ENCODE measurements at regions not wholly inside any gene's neighbourhood (a gene's known extent, or its start where the extent isn't known, plus 50 kb on each side); places are given as distances from the start of the nearest gene placed in this dataset.

GRCh38 chr15:62532367-62532766 lies 367.3 kb upstream of the C2CD4B start:
- TF ChIP-seq CTCF (IDR thresholded peaks at IDR 0.05), result no peak
- H3K36me3 Mint-ChIP-seq (ENCODE audit: low read depth), result no peaks in the 10 kb centered on the region
- peaks cover 6% of the 10 kb centered on the region for H3K4me1 Mint-ChIP-seq (ENCODE audit: low read depth)
- peaks cover 4% of the 10 kb centered on the region for H3K9me3 Mint-ChIP-seq (ENCODE audit: low read depth)
- no peak for DNase-seq (ENCODE audit: low spot score)
- H3K4me3 Mint-ChIP-seq (ENCODE audit: unreplicated experiment), result no peak overlapping the region
- no peaks in the 10 kb centered on the region for H3K27me3 Mint-ChIP-seq (ENCODE audit: low read depth)
- H3K27ac Mint-ChIP-seq (ENCODE audit: unreplicated experiment), result no peak overlapping the region

GRCh38 chr15:62533687-62534086 lies 368.6 kb upstream of the C2CD4B start:
- Mint-ChIP-seq H3K36me3 (ENCODE audit: low read depth) (no peaks in the 10 kb centered on the region), H3K4me1 (ENCODE audit: low read depth) (peaks cover 6% of the 10 kb centered on the region), H3K27me3 (ENCODE audit: low read depth) (no peaks in the 10 kb centered on the region), H3K27ac (ENCODE audit: unreplicated experiment) (no peak overlapping the region), H3K9me3 (ENCODE audit: low read depth) (peaks cover 4% of the 10 kb centered on the region), H3K4me3 (ENCODE audit: unreplicated experiment) (no peak overlapping the region)
- TF ChIP-seq CTCF (IDR thresholded peaks at IDR 0.05), result no peak
- no peak for DNase-seq (ENCODE audit: low spot score)

GRCh38 chr15:62534996-62535395 lies 369.9 kb upstream of the C2CD4B start:
- H3K27me3 Mint-ChIP-seq (ENCODE audit: low read depth), result no peaks in the 10 kb centered on the region
- peaks cover 4% of the 10 kb centered on the region for H3K9me3 Mint-ChIP-seq (ENCODE audit: low read depth)
- H3K27ac Mint-ChIP-seq (ENCODE audit: unreplicated experiment), result no peak overlapping the region
- no peak for DNase-seq (ENCODE audit: low spot score)
- no peaks in the 10 kb centered on the region for H3K36me3 Mint-ChIP-seq (ENCODE audit: low read depth)
- peaks cover 6% of the 10 kb centered on the region for H3K4me1 Mint-ChIP-seq (ENCODE audit: low read depth)
- H3K4me3 Mint-ChIP-seq (ENCODE audit: unreplicated experiment), result no peak overlapping the region
- no peak for TF ChIP-seq CTCF (IDR thresholded peaks at IDR 0.05)

- DNase-seq (ENCODE audit: low spot score), result no peak
- Mint-ChIP-seq H3K9me3 (ENCODE audit: low read depth) (no peaks in the 10 kb centered on the region), H3K4me3 (ENCODE audit: unreplicated experiment) (no peak overlapping the region), H3K4me1 (ENCODE audit: low read depth) (peaks cover 7% of the 10 kb centered on the region), H3K36me3 (ENCODE audit: low read depth) (no peaks in the 10 kb centered on the region), H3K27ac (ENCODE audit: unreplicated experiment) (no peak overlapping the region), H3K27me3 (ENCODE audit: low read depth) (no peaks in the 10 kb centered on the region)
- TF ChIP-seq CTCF (IDR thresholded peaks at IDR 0.05), result no peak
Measured at GRCh38 chr15:62539236-62539635, 374.2 kb upstream of the C2CD4B start.

DNA sequence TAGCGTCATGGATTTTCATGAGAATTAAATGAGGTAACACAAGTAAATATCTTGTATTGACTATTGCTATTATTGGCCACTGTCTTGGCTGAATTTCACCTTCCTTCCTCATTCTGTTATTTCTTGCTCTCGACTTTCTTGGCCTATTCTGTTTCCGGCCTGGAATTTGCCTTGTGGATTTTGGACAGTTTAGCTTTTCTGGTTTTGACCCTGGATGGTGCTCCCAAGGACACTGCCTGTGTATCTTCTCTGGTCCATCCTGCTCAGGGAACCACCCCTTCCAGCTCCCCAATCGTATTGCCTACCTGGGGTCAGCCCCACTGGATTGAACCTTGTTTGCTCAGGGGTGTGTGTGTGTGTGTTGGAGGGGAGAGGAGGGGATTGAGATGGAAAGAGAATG lies 376.2 kb upstream of the C2CD4B start:
- Mint-ChIP-seq H3K27me3 (ENCODE audit: low read depth) (no peaks in the 10 kb centered on the region), H3K4me3 (ENCODE audit: unreplicated experiment) (no peak overlapping the region), H3K4me1 (ENCODE audit: low read depth) (peaks cover 15% of the 10 kb centered on the region), H3K9me3 (ENCODE audit: low read depth) (no peaks in the 10 kb centered on the region), H3K27ac (ENCODE audit: unreplicated experiment) (no peak overlapping the region), H3K36me3 (ENCODE audit: low read depth) (no peaks in the 10 kb centered on the region)
- TF ChIP-seq CTCF (IDR thresholded peaks at IDR 0.05), result no peak
- no peak for DNase-seq (ENCODE audit: low spot score)

Measured in chondrocyte (in vitro differentiated cells).